OCI-LY1 (cell line): ENCODE measurements at regions not wholly inside any gene's neighbourhood (a gene's known extent, or its start where the extent isn't known, plus 50 kb on each side); places are given as distances from the start of the nearest gene placed in this dataset.

Experiments used
- EZH2 ChIP-seq: fragments of 200-600 bp; sonication (generic), shearing (Covaris generic); IDR thresholded peaks from 2 replicates; pipeline ENCODE4 v1.8.0; 2017; ENCODE audit warnings: borderline replicate concordance, mixed run types, mild to moderate bottlenecking, antibody characterized with exemption, low read length, moderate library complexity, mixed read lengths
- TF ChIP-seq, protein P1 (sequence below): fragments of 200-600 bp; sonication (generic), shearing (Covaris generic); IDR thresholded peaks from 2 replicates; pipeline ENCODE4 v1.5.1; 2017; ENCODE audit warnings: mild to moderate bottlenecking, antibody characterized with exemption, low read length, moderate library complexity, mixed read lengths

DNA sequence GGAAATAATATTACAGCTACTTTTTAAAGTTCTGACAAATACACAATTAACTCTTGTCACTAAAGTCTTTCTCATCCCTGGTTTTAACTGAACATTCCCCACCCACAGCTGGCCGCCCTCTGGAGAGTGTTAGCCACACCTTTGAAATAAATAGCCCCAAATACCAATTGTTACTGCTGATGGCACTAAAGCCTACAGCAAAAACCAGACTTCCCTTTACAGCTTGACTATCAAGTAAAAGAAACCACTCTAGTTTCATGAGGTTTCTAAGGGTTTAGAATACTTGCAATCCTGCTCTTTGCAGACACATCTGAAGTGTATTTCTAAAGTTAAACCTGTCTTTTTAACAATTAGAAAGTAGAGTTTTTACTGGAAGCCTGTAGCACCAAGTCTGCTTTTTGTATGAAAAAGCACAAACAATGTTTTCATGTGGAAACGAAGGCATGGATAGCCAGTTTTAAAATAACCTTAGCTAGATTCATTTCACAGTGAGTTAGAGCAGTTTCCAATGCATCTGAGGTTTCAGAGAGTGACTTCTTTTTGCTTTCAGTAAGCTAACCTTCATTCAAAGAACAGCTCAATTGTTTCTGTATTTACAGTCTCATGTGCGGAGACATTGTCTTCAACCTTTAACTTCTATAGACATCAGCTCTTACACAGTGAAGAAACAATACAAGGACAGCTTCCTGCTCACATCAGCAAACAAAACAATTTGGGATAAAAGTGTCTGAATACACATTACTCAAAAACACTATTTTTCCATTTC is 164.8 kb upstream of the VEGFC start:
- TF ChIP-seq, protein P1, sequence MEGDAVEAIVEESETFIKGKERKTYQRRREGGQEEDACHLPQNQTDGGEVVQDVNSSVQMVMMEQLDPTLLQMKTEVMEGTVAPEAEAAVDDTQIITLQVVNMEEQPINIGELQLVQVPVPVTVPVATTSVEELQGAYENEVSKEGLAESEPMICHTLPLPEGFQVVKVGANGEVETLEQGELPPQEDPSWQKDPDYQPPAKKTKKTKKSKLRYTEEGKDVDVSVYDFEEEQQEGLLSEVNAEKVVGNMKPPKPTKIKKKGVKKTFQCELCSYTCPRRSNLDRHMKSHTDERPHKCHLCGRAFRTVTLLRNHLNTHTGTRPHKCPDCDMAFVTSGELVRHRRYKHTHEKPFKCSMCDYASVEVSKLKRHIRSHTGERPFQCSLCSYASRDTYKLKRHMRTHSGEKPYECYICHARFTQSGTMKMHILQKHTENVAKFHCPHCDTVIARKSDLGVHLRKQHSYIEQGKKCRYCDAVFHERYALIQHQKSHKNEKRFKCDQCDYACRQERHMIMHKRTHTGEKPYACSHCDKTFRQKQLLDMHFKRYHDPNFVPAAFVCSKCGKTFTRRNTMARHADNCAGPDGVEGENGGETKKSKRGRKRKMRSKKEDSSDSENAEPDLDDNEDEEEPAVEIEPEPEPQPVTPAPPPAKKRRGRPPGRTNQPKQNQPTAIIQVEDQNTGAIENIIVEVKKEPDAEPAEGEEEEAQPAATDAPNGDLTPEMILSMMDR, result no peak
- TF ChIP-seq EZH2, result no peak
